LNCAP (cell line): ENCODE measurements at regions not wholly inside any gene's neighbourhood (a gene's known extent, or its start where the extent isn't known, plus 50 kb on each side); places are given as distances from the start of the nearest gene placed in this dataset.

ENCODE experiments used
- TF ChIP-seq, protein P1 (sequence below): fragments of 450-650 bp; IDR thresholded peaks from 2 replicates; pipeline ENCODE4 v1.5.1; 2017; ENCODE audit warnings: mild to moderate bottlenecking

DNA sequence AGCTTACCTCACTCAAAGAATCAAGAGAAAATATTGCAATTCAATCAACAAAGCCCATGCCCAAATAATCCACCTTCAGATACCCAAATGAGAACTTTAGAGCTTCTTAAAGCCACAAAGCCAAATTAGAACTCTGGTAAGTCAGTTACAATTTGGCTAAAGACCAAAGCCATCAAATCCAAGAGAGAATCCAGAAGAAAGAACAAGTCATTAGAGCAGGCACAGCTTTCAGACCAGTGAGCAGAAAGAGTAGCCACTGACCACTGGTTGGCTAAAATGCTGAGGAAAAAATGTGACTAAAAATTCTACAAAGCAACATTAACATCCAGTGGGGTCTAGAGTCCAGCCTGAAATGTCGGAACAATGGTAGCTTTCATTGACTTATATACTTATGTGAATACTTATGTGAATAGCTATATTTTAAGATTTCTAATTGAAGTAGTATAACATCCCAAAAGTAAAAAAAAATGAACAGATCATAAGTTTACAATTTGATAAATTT, 735.2 kb upstream of the TBX3 start:
- TF ChIP-seq, protein P1, sequence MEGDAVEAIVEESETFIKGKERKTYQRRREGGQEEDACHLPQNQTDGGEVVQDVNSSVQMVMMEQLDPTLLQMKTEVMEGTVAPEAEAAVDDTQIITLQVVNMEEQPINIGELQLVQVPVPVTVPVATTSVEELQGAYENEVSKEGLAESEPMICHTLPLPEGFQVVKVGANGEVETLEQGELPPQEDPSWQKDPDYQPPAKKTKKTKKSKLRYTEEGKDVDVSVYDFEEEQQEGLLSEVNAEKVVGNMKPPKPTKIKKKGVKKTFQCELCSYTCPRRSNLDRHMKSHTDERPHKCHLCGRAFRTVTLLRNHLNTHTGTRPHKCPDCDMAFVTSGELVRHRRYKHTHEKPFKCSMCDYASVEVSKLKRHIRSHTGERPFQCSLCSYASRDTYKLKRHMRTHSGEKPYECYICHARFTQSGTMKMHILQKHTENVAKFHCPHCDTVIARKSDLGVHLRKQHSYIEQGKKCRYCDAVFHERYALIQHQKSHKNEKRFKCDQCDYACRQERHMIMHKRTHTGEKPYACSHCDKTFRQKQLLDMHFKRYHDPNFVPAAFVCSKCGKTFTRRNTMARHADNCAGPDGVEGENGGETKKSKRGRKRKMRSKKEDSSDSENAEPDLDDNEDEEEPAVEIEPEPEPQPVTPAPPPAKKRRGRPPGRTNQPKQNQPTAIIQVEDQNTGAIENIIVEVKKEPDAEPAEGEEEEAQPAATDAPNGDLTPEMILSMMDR, result no peak

DNA sequence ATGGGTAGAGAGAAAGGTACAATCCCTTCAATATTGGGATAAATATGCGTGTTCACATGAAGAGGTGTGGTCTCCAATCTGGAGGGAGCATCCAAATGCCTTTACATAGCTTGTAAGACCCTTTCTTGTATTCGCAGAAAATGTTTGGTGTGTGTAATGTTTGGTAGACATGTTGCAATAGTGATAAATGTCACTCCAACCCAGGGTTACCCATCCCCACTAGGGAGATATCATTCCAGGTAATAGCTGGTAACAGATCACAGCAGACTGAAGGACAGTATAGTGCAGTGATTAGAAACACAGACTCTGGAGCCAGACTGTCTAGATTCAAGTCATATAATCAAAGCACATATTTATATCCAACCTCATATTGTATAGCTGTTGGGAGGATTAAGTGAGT, 733.6 kb upstream of the TBX3 start:
- TF ChIP-seq, protein P1, result no peak

DNA sequence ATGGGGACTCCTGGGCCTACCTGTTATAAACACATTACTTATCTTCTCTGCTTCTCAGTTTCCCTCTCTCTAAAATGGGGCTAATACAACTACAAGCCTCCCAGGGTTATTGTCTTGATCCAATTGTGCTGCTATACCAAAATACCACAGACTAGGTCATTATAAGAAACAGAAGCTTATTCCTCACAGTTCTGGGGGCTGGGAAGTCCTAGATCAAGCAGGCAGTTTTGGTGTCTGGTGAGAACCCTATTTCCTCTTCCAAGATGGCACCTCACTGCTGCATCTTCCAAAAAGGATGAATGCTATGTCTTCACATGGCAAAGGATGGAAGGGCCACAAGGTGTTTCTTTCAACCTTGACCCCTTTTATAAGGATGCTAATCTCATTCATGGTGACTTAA, 732.9 kb upstream of the TBX3 start:
- TF ChIP-seq, protein P1, result no peak

DNA sequence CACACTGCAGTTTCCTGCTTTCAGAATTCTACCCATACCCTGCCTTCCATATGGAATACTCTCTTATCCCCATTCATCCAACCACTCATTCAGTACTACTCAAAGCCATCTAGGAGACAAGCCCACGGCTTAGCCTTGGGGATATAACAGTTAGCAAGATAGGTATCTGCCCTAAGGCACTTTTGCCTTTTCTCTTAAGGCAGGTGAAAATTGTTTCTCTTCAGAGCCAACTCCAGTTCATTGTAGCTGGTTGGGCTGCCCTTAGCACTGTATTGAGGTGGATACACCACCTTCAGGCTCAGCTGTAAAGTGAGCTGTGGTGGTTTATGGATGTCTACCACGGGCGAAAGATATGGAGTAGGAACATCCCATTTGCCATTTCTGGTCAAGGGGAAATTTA, 729.7 kb upstream of the TBX3 start:
- TF ChIP-seq, protein P1, result no peak

DNA sequence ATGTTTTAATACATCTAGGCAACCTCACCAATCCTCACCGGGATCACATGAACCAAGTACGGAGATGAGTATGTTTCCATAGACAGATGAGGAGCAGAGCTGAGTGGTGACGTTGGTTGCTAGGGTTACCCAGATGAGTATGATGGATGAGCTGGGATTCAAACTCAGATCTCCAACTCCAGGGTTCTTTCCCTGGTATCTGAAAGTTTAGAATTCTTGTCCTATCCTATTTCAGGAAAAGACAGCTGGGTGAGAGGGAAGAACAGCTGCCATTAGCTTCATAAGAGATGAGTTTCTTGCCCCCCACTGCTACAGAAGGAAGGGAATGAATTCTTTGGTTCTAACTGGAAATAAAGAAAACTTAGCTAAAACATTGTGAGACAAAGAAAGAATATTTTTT, 728.9 kb upstream of the TBX3 start:
- TF ChIP-seq, protein P1, result no peak

DNA sequence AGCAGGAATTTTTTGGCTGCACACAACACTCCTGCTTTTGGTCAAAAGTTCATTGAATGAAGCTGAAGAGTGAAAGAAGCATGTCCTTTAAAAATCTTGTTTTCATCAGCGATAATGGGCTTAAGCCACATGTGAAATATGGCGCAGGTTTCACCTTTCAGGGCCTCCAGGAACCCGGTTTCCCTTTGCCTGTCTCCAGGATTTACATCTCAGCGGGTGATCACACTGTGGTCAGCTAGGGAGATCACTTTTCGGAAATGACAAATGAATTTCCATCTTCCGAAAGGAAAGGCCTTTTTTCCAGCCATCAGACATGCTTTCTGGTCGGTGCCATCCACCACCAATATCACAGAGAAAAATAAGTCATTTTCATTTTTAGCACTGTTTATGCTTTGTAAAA, 727.1 kb upstream of the TBX3 start:
- TF ChIP-seq, protein P1, result no peak

DNA sequence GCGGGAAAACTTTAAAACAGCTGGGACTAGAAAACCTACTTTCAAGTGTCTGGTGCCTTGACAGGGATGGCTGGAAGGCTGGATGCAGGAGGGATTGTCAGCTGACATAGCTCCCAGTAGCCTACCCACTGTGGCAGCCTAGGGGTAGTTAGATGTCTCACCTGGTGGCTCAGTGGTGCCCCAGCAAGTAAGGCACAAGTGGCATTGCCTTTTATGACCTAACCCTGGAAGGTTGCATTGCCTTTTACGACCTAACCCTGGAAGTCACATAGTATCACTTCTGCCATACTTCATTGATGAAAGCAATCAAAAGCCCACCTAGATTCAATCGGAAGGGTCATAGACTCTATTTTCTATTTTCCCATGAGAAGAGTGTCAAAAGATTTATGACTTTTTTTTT, 724.7 kb upstream of the TBX3 start:
- TF ChIP-seq, protein P1, result no peak

DNA sequence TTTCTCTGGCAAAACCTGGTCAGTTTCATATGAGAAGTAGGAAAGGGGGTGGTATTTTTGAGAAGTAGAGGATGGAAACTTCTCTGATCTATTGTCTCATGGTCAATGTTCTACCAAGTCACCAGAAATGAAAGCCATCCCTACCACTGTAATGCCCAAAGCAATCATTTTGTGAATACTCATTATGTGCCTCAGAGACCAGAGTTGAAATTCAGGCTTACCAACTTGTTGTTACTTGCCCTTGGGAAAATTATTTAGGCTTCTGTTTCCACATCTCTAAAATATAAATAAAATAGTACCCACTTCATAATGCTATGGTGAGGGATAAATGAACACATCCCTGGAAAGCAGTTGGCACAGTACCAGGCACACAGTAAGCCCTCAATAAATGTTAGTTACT, 723.7 kb upstream of the TBX3 start:
- TF ChIP-seq, protein P1, result no peak
